Sigmoid colon (tissue), 6 donors: ENCODE measurements at regions not wholly inside any gene's neighbourhood (a gene's known extent, or its start where the extent isn't known, plus 50 kb on each side); places are given as distances from the start of the nearest gene placed in this dataset.

Source experiments
- DNase-seq: peaks from one replicate; pipeline ENCODE4 v3.0.0-alpha.2; 2019
- H3K27ac ChIP-seq, 4 donors: fragments of 200-600 bp; sonication (generic); one replicate each; pipeline ENCODE4 v1.5.1; 2016 to 2019; ENCODE audit warnings: mild to moderate bottlenecking in 1 of 4
- H3K27me3 ChIP-seq, 3 donors: fragments of 200-600 bp; sonication (generic); one replicate each; pipeline ENCODE4 v1.5.1; 2019; ENCODE audit warnings: mild to moderate bottlenecking in 1 of 3
- H3K36me3 ChIP-seq, 4 donors: fragments of 200-600 bp; sonication (generic); one replicate each; pipeline ENCODE4 v1.5.1; 2016 to 2019
- H3K4me1 ChIP-seq, 4 donors: fragments of 200-600 bp; sonication (generic); one replicate each; pipeline ENCODE4 v1.5.1; 2017 to 2019
- H3K4me3 ChIP-seq, 4 donors: fragments of 200-600 bp; sonication (generic); one replicate each; pipeline ENCODE4 v1.5.1; 2017 to 2019; ENCODE audit warnings: mild to moderate bottlenecking in 2 of 4, moderate library complexity in 1 of 4
- H3K9me3 ChIP-seq, 4 donors: fragments of 200-600 bp in 3 of 4; sonication (generic) in 3 of 4; one replicate each; pipeline versions ENCODE4 v1.5.1 to v1.6.1; 2013 to 2019
- EP300 ChIP-seq, 4 donors: sonication (generic); formaldehyde crosslinking; IDR thresholded peaks; one replicate each; pipeline ENCODE4 v1.6.1; 2017; ENCODE audit warnings: antibody characterized with exemption in 4 of 4
- POLR2A ChIP-seq, 2 donors: fragments of 450-650 bp; IDR thresholded peaks; one replicate each; pipeline ENCODE4 v1.6.1; 2016; ENCODE audit warnings: antibody characterized with exemption in 2 of 2, mild to moderate bottlenecking in 2 of 2, moderate library complexity in 2 of 2
- POLR2AphosphoS5 ChIP-seq, 4 donors: sonication (generic); formaldehyde crosslinking; IDR thresholded peaks; one replicate each; pipeline ENCODE4 v1.6.1; 2017; ENCODE audit warnings: antibody characterized with exemption in 4 of 4
- WGBS, 2 donors: extraction: QIAGEN DNeasy Blood & Tissue Kit; methylation state at CpG; one replicate each; pipeline ENCODE4 v1.1.7; 2013; 5-methylcytosine and 5-hydroxymethylcytosine counted together
- intact Hi-C: fragments of 100-400 bp; cut with DNase I; formaldehyde crosslinking; loops from one replicate; pipeline ENCODE4 v1.15.1; 2023
- TF ChIP-seq, protein P1 (sequence below), 4 experiments: fragments of 450-650 bp in 3 of 4; fragments of 200-600 bp in 1 of 4; IDR thresholded peaks; one replicate each; pipeline ENCODE4 v1.5.1; 2016 to 2019; ENCODE audit warnings: antibody characterized with exemption in 4 of 4, mild to moderate bottlenecking in 3 of 4, moderate library complexity in 2 of 4
- donor health status: healthy with polysubstance abuse.
- donor health status: healthy.

DNA sequence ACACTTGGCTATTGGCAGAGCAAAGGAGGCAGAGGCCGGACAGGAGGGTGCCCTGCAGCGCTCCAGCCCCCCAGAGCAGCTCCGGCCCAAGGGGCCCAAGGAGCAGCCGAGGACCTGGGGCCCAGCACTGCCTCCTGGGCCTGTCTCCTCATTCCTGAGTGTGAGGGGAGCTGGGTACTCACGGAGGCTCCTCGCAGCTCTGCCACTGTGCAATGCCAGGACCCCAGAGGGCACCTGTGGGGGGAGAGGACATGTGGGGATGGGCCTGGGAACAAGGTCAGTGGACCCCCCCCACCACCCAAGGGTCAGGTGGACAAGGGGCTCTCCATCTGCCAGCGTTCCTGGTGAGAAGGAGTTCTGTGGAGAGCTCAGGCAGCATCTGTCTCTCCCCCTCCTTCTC is 192.6 kb upstream of the PPP1R26 start:
- peaks cover 0 to 11% (median 4%) of the 10 kb centered on the region in 4 donors for H3K4me1 ChIP-seq
- intact Hi-C loops = no loop called here
- no peaks in the 10 kb centered on the region for H3K9me3 ChIP-seq
- DNase-seq = no peak
- no peak for TF ChIP-seq POLR2AphosphoS5 (IDR thresholded peaks at IDR 0.05)
- no peak for TF ChIP-seq EP300 (IDR thresholded peaks at IDR 0.05)
- no peak for TF ChIP-seq POLR2A (IDR thresholded peaks at IDR 0.05)
- TF ChIP-seq, protein P1, sequence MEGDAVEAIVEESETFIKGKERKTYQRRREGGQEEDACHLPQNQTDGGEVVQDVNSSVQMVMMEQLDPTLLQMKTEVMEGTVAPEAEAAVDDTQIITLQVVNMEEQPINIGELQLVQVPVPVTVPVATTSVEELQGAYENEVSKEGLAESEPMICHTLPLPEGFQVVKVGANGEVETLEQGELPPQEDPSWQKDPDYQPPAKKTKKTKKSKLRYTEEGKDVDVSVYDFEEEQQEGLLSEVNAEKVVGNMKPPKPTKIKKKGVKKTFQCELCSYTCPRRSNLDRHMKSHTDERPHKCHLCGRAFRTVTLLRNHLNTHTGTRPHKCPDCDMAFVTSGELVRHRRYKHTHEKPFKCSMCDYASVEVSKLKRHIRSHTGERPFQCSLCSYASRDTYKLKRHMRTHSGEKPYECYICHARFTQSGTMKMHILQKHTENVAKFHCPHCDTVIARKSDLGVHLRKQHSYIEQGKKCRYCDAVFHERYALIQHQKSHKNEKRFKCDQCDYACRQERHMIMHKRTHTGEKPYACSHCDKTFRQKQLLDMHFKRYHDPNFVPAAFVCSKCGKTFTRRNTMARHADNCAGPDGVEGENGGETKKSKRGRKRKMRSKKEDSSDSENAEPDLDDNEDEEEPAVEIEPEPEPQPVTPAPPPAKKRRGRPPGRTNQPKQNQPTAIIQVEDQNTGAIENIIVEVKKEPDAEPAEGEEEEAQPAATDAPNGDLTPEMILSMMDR (IDR thresholded peaks at IDR 0.05) = no peak
- H3K27ac ChIP-seq = no peak overlapping the region
- no peaks in the 10 kb centered on the region for H3K36me3 ChIP-seq
- H3K27me3 ChIP-seq = peaks cover 0 to 24% (median 0%) of the 10 kb centered on the region in 3 donors
- 89 to 92% methylated on average over 7 of the region's 7 CpGs for whole genome bisulfite sequencing, 2 donors
- no peak overlapping the region for H3K4me3 ChIP-seq

DNA sequence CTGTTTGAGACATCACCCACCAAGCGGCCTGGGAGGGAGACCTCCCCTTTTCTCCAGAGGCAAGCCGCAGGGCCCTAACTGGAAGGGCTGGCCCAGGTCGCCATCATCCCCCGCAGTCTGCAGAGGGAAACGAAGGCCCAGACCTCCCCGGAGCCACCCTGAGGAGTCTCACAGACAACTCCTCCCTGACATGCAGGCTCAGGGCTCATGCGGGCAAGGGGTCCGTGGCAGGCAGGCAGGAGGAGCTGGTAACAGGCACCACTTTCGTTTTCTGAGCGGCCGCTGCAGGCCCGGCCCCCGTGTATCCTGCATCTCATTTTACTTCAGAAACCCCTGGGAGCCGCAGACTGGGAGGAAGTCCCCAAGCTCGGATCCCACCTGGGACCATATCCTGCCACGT is 192.0 kb upstream of the PPP1R26 start:
- Histone ChIP-seq H3K9me3 (no peaks in the 10 kb centered on the region), H3K27ac (no peak overlapping the region), H3K36me3 (no peaks in the 10 kb centered on the region), H3K4me3 (no peak overlapping the region), H3K27me3 (peaks cover 0 to 23% (median 0%) of the 10 kb centered on the region in 3 donors), H3K4me1 (peaks cover 0 to 8% (median 0%) of the 10 kb centered on the region in 4 donors)
- intact Hi-C loops = no loop called here
- TF ChIP-seq POLR2AphosphoS5 (IDR thresholded peaks at IDR 0.05) (no peak), POLR2A (IDR thresholded peaks at IDR 0.05) (no peak), EP300 (IDR thresholded peaks at IDR 0.05) (no peak)
- TF ChIP-seq, protein P1 (IDR thresholded peaks at IDR 0.05) = no peak
- no peak for DNase-seq
- WGBS, 2 donors = 79 to 84% methylated on average over 16 of the region's 16 CpGs

DNA sequence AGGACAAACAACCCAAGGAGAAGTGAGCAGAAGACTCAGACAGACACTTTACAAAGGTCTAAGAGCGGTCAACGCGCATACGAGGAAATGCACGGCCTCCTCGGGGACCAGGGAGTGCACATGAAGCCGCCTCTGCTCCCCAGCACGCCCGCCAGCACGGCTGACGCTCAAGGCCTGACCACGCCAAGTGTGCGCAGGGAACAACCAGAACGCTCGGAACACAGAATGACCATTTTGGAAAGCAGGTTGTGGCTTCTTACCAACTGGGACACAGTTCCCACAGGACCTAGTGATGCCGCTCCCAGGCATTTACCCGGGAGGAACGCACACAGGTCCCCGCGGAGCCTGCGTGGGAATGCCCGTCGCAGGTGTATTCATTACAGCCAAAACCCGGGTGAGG is 191.5 kb upstream of the PPP1R26 start:
- H3K27me3 ChIP-seq = peaks cover 0 to 19% (median 0%) of the 10 kb centered on the region in 3 donors
- 83 to 88% methylated on average over 24 of the region's 24 CpGs for WGBS, 2 donors

DNA sequence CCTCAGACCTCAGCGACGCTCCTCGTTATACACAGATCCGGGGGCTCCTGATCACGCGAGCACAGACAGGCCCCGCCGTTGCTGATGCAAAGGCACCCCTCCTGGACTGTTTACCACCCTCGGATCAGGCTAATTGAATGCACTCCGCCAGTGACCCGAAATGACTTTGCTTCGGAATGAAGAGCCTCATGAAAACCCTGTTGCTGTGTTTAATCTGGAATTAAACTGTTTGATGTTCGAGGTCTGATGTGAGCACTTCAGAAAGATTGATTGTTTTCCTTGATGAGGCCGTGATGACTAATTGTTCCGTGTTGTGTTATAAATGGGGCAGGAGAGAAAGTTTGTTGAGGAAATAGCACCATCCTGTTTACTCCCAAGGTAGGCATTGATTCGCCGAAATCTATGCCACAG is 190.5 kb upstream of the PPP1R26 start:
- intact Hi-C loops = no loop called here
- Histone ChIP-seq H3K36me3 (no peaks in the 10 kb centered on the region), H3K4me1 (no peaks in the 10 kb centered on the region), H3K27ac (no peak overlapping the region), H3K9me3 (no peaks in the 10 kb centered on the region), H3K27me3 (peaks cover 0 to 16% (median 0%) of the 10 kb centered on the region in 3 donors), H3K4me3 (no peak overlapping the region)
- WGBS, 2 donors = 38 to 43% methylated on average over 17 of the region's 17 CpGs
- no peak for TF ChIP-seq POLR2A (IDR thresholded peaks at IDR 0.05)
- TF ChIP-seq EP300 (IDR thresholded peaks at IDR 0.05) = no peak
- no peak for TF ChIP-seq POLR2AphosphoS5 (IDR thresholded peaks at IDR 0.05)
- TF ChIP-seq, protein P1 (IDR thresholded peaks at IDR 0.05) = no peak
- peak; percentile 40 for DNase-seq

More for the DNA sequence above, 191.5 kb upstream of the PPP1R26 start:
- no peaks in the 10 kb centered on the region for H3K36me3 ChIP-seq
- TF ChIP-seq POLR2A (IDR thresholded peaks at IDR 0.05) (no peak), EP300 (IDR thresholded peaks at IDR 0.05) (no peak), POLR2AphosphoS5 (IDR thresholded peaks at IDR 0.05) (no peak)
- TF ChIP-seq, protein P1 (IDR thresholded peaks at IDR 0.05) = no peak
- H3K27ac ChIP-seq = no peak overlapping the region
- H3K4me1 ChIP-seq = peaks cover 0 to 6% (median 0%) of the 10 kb centered on the region in 4 donors
- no peaks in the 10 kb centered on the region for H3K9me3 ChIP-seq
- no peak overlapping the region for H3K4me3 ChIP-seq
- intact Hi-C loops = no loop called here
- no peak for DNase-seq

DNA sequence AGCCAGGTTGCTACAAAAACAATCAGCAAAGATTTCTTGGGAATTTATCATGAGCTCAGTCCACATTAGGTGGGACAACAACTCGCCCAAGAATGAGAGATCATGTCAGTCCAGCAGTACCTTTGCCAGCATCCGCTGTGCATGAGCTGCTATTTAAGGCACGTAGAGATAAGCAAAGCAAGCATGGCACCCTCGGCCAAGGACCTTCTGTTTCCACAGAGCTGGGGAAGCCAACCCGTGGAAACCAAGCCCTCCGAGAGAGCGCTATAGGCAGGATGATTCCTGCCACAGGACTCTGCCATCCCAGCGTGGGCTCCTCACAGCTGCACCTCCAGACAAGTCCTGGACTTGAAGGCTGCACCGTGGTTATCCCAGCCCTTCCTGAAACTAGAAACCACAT is 189.5 kb upstream of the PPP1R26 start:
- intact Hi-C loops = no loop called here
- no peak overlapping the region for H3K27ac ChIP-seq
- peaks cover 0 to 16% (median 0%) of the 10 kb centered on the region in 3 donors for H3K27me3 ChIP-seq
- H3K4me1 ChIP-seq = no peaks in the 10 kb centered on the region
- no peaks in the 10 kb centered on the region for H3K36me3 ChIP-seq
- TF ChIP-seq POLR2A (IDR thresholded peaks at IDR 0.05) (no peak), POLR2AphosphoS5 (IDR thresholded peaks at IDR 0.05) (no peak), EP300 (IDR thresholded peaks at IDR 0.05) (no peak)
- TF ChIP-seq, protein P1 (IDR thresholded peaks at IDR 0.05) = no peak
- 71 to 74% methylated on average over 9 of the region's 9 CpGs for WGBS, 2 donors
- H3K4me3 ChIP-seq = no peak overlapping the region
- no peak for DNase-seq
- H3K9me3 ChIP-seq = no peaks in the 10 kb centered on the region
